ENCODE measurements at regions not wholly inside any gene's neighbourhood (a gene's known extent, or its start where the extent isn't known, plus 50 kb on each side); places are given as distances from the start of the nearest gene placed in this dataset.
"Not testable (repeated sequence)": the region's sequence is repeated elsewhere in the genome, so short reads cannot be mapped to it uniquely, and the experiment has no call there.

GRCh38 chr13:105914291-105915036 is 621.0 kb downstream of the EFNB2 start:
- peak; percentile 26 for DNase-seq

- DNase-seq, result peak; percentile 48
These were observed 626.9 kb downstream of the EFNB2 start for GRCh38 chr13:105908586-105908985.

GRCh38 chr13:105907319-105908019 is 628.0 kb downstream of the EFNB2 start:
- no peak for DNase-seq

GRCh38 chr13:105906746-105907145 is 628.7 kb downstream of the EFNB2 start:
- DNase-seq, result no peak

- DNase-seq, result no peak
These were observed 631.3 kb downstream of the EFNB2 start for GRCh38 chr13:105904034-105904742.

- no peak for DNase-seq
These were observed 633.1 kb downstream of the EFNB2 start for GRCh38 chr13:105902396-105902795.

- DNase-seq, result no peak
These were observed 637.9 kb downstream of the EFNB2 start for GRCh38 chr13:105897575-105897974.

- no peak for DNase-seq
These were observed 640.8 kb downstream of the EFNB2 start for GRCh38 chr13:105894697-105895096.

- DNase-seq, result no peak
These were observed 645.0 kb downstream of the EFNB2 start for GRCh38 chr13:105890509-105890908.

- DNase-seq, result no peak
These were observed 657.3 kb downstream of the EFNB2 start for GRCh38 chr13:105878119-105878700.

- DNase-seq, result no peak
These were observed 660.6 kb downstream of the EFNB2 start for GRCh38 chr13:105874814-105875213.

- DNase-seq, result no peak
These were observed 663.7 kb downstream of the EFNB2 start for GRCh38 chr13:105871768-105872167.

GRCh38 chr13:105871326-105871725 is 664.1 kb downstream of the EFNB2 start:
- DNase-seq, result no peak

- DNase-seq, result no peak
These were observed 672.1 kb downstream of the EFNB2 start for GRCh38 chr13:105863300-105863920.

GRCh38 chr13:105848494-105848893 is 687.0 kb downstream of the EFNB2 start:
- no peak for DNase-seq

- DNase-seq, result no peak
These were observed 687.8 kb downstream of the EFNB2 start for GRCh38 chr13:105847527-105848291.

GRCh38 chr13:105846923-105847322 is 688.5 kb downstream of the EFNB2 start:
- no peak for DNase-seq

- DNase-seq, result no peak
These were observed 694.2 kb downstream of the EFNB2 start for GRCh38 chr13:105841286-105841685.

GRCh38 chr13:105838231-105838630 is 697.2 kb downstream of the EFNB2 start:
- no peak for DNase-seq

GRCh38 chr13:105837295-105837694 is 698.2 kb downstream of the EFNB2 start:
- not testable (repeated sequence) for DNase-seq

- no peak for DNase-seq
These were observed 704.6 kb downstream of the EFNB2 start for GRCh38 chr13:105830821-105831220.
